Hematopoietic multipotent progenitor cell treated with erythropoietin and hydrocortisone succinate and interleukin-3 and kit ligand, for 4 days (in vitro differentiated cells): ENCODE measurements at regions not wholly inside any gene's neighbourhood (a gene's known extent, or its start where the extent isn't known, plus 50 kb on each side); places are given as distances from the start of the nearest gene placed in this dataset.

Experiments used
- DNase-seq: peaks from one replicate; pipeline ENCODE4 v3.0.0-alpha.2; 2015

DNA sequence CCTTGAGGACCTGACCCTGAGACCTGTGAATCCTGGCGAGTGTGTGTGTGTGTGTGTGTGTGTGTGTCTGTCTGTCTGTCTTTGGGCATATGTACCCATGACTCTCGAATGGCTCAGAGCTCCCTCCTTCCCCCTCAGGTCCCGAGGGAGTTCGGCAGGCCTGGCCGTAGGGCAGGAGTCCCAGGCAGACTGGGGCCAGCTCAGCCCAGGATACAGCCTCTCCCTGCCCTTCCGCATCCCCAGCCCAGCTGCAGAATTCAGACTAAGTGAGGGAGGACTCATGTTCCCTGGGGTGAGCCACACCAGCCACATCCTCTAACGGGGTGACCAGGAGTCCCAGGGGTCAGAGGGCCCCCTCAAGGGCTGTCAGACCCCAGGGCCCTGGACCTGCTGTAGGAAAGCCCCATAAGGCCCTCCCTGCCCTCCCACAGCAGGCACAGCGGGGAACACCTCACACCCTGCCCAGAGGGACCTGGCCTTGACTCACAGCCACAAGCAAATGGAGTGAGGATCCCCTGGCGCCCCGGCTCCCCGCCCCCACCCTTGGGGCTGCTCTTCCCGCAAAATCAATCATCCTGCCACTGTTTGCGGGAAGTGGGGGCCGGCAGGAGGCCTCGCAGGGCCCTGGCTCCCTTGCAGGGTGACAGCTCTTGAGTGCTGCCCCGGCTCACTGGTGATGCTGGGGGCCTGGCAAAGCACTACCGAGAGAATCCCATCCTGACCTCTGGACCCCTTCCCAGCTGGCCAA, 101.7 kb upstream of the CASZ1 start:
- DNase-seq, result no peak

DNA sequence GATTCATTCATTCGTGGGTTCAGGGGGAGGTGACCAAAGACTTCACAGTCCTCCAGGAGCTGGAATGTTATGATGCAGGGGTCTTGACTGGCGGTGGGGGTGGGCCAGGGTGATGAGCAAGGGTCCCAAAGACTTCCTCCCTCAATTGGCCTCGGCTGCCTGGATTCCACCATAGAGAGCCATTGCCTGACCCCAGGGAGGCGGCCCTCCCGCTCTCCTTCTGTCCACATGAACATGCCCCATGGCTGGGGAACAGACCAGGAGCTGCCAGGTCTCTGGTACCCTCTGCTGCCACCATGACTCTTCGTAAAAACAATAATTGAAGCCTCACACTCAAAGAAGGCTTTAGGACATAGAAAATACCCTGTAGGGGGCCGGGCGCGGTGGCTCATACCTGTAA, 102.5 kb upstream of the CASZ1 start:
- no peak for DNase-seq

DNA sequence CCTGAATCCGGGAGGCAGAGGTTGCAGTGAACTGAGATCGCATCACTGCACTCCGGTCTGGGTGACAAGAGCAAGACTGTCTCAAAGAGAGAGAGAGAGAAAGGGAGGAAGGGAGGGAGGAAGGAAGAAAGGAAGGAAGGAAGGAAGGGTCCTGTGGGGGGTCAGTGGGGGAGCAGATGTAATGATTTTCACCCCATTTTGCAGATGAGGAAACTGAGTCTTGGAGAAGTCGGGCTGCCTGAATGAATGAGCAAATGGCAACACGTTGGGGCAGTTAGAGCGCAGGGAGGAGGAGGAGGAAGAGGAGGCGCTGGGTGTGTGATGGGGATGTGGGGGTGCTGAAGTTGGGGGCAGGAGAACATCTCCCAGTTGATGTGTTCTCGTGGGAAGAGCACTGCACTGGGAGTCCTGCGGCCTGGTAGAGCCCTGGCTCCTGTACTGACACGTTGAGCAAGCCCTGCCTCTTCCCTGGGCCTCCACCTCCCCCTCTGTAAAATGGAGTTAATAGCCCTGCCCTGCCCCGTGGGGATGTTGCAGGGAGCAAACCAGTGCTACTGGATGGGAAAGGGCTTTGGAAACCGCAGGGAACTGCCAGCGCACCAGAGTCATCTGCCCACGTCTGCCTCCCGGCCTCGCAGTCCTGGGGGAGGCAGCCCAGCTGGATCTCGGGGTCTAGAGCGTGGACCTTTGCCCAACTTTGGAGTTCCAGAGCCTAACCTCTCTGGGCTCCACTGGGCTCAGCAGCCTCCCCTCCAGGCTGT, 103.2 kb upstream of the CASZ1 start:
- no peak for DNase-seq

DNA sequence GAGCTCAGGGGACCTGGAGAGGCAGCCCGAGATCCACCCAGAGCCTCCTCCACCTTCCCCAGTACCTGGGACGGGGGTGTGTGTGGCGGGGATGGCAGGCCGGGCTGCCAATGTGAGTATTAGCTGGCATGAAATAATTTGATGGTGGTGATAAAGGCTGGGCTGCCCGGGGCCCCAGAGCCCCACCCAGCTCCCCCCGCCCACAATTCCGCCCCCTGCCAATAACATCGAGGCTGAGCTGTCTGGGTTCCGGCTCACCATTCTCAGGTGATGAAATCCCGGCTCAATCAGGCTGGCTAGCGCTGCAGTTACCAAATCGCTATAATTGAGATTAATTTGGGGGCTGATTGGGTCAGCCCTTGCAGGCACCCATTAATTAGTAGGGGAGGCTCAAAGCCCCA, 103.8 kb upstream of the CASZ1 start:
- no peak for DNase-seq

- no peak for DNase-seq
Observed at GRCh38 chr1:10900691-10901090, 104.2 kb upstream of the CASZ1 start.

DNA sequence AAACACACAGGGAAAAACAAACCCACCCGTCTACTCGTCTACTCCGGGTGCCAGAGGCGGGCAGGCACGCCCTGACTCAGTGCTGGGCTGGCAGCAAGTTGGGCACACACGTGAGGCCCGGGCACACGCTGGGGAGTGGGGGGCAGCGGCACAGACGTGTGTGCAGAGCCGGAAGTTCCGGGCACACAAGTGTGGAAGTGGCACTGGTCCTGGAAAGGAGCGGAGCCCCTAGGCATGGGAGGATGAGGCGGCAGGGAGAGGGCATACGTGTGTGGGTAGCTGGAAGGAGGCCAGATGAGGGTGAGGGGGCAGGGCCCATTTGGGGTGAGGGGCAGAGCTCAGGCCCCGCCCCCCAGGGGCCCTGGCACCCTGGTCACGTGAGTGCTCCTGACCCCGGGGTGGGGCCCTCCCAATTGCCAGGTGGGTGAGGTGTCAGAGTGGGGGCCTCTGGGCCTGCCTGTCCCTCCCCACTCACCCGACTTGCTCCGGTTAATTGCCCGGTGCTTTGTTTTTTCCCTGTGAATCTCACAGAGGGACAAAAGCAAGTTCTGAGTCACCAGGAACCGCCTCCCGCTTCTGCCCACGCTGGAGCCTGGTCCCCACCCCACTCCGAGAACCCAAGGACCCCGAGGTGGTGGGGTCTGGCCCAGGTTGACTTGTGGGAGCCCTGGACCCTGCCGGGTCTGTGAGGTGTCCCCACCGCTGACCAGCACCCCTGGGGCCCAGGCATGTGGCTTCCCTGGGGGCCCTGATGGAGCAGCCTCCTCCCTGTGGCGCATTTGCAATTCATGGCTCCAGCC, 104.8 kb upstream of the CASZ1 start:
- DNase-seq, result no peak

- no peak for DNase-seq
Observed at GRCh38 chr1:10901891-10902805, 105.7 kb upstream of the CASZ1 start.

DNA sequence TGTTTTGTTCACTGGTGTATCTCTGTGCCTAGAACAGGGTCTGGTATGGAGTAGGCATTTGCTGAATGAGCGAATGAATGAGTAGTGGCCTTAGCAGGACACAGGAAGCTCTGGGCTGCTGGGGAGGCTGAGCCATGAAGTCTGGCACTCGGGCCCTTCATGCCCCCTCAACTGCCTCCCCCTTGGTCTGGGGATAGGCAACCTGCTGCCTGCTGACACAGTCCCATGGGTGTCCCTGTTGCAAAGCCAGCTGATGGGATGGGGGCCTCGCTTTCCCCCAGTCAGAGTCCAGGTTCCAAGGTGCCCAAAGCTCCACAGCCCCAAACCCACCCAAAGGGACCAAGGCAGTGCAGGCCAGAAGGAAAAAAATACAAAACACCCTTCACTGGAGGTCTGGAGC, 107.0 kb upstream of the CASZ1 start:
- DNase-seq, result no peak

GRCh38 chr1:10903821-10904220, 107.4 kb upstream of the CASZ1 start:
- peak; percentile 22 for DNase-seq

- DNase-seq, result peak; percentile 73
Observed at GRCh38 chr1:10904396-10905358, 107.8 kb upstream of the TARDBP start.

- DNase-seq, result peak; percentile 27
Observed at GRCh38 chr1:10905841-10906655, 106.4 kb upstream of the TARDBP start.

GRCh38 chr1:10906866-10907519, 105.5 kb upstream of the TARDBP start:
- no peak for DNase-seq

GRCh38 chr1:10908266-10908665, 104.2 kb upstream of the TARDBP start:
- DNase-seq, result no peak

GRCh38 chr1:10909697-10910680, 102.5 kb upstream of the TARDBP start:
- DNase-seq, result peak; percentile 80

DNA sequence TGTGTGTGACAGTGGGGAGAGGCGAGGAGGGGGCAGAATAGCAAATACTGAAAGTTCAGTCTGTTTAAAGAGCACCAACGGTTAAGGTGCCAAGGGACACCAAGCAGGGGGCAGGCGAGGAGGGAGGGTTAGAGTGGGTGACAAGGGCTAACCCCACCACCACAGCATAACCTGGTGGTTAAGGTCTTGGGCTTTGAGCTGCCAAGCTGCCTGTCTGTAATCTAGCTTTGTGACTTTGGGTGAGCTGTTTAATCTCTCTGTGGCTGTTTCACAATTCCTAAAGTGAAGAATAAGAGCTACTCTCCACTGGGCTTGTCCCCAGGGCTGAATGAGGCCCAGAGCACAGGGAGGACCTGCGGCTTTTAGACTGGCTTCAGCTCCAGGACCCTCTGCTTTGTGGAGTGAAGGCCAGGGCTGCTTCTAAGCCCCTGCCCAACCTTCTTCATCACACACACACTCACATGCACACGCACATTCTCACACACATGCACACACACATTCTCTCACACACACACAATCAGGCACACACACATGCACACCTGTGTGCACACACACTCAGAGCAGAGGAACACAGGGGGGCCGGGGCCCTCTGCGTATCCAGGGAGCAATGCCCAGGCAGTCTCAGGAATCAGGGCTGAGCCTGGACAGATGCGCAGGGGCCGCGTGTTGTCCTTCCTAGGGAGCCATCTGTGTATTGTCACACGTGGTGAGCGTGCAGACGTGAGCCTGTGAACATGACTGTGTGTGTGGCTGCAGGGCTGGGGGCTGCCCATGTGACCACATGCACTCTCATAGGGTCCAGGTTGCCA, 101.6 kb upstream of the TARDBP start:
- DNase-seq, result no peak

GRCh38 chr1:10911490-10912166, 100.8 kb upstream of the TARDBP start:
- DNase-seq, result no peak

DNA sequence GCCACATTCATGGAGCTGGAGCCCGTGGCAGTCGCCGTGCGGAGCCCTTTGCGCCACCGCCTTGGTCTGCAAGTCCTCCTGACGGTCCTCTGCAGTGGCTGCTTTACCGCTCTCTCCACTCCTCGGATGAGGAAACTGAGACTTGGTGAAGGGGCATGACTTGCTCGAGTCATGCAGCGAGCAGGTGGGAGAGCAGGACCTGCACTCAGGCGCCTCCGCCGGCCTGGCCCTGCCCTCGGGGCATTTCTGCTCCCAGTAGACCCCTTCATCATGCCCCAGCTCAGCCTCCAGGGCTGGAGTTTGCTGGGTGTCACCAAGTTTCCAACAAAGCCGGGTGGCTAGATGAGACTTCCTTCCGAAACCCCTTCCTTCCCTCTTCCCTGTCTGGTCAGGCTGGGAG, 100.0 kb upstream of the TARDBP start:
- DNase-seq, result no peak
